Ishikawa (cell line): ENCODE measurements at regions not wholly inside any gene's neighbourhood (a gene's known extent, or its start where the extent isn't known, plus 50 kb on each side); places are given as distances from the start of the nearest gene placed in this dataset.

Source experiments
- EP300 ChIP-seq: IDR thresholded peaks from 2 replicates; pipeline ENCODE4 v1.6.1; 2012; ENCODE audit warnings: borderline replicate concordance
- NFIC ChIP-seq: IDR thresholded peaks from 2 replicates; pipeline ENCODE4 v1.6.1; 2012
- RAD21 ChIP-seq: IDR thresholded peaks from 2 replicates; pipeline ENCODE4 v1.6.1; 2012; ENCODE audit warnings: low read depth
- YY1 ChIP-seq: IDR thresholded peaks from 2 replicates; pipeline ENCODE4 v1.6.1; 2012; ENCODE audit warnings: low read depth
- TF ChIP-seq, protein P1 (sequence below): IDR thresholded peaks from 2 replicates; pipeline ENCODE4 v1.6.1; 2012

DNA sequence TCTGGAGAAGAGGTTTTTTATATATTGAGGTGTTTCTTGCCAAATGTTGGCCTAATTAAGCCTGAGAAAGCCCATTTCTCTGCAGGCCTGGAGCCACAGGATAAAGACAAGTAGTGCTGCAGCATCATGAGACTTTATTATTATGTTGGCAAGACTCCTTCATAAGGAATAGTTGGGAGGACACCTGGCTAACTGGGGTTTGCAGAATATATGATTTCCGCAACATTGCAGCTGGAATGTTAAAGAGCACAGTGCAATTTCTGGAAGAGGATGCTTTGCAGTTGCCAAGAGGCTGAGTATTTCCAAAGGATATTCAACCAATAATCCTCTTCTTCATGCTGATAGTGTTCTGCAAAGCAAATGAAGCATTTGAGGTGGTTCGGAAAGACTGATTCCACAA, 1512.8 kb upstream of the LRRTM3 start:
- TF ChIP-seq NFIC (no peak), RAD21 (no peak), YY1 (no peak), EP300 (no peak)
- TF ChIP-seq, protein P1, sequence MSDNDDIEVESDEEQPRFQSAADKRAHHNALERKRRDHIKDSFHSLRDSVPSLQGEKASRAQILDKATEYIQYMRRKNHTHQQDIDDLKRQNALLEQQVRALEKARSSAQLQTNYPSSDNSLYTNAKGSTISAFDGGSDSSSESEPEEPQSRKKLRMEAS = no peak
